ENCODE measurements at regions not wholly inside any gene's neighbourhood (a gene's known extent, or its start where the extent isn't known, plus 50 kb on each side); places are given as distances from the start of the nearest gene placed in this dataset.
"Not testable (repeated sequence)": the region's sequence is repeated elsewhere in the genome, so short reads cannot be mapped to it uniquely, and the experiment has no call there.

GRCh38 chr17:83170571-83171260, 91.3 kb downstream of the METRNL start:
- Histone ChIP-seq H3K4me3 (no peak overlapping the region), H3K4me1 (replicated peaks) (no peaks in the 10 kb centered on the region), H3K9me3 (replicated peaks) (no peaks in the 10 kb centered on the region; the same call in 1 of the 2 replicates), H3K27me3 (replicated peaks) (peaks cover 8% of the 10 kb centered on the region; the same call in 1 of the 2 replicates), H3K36me3 (no peaks in the 10 kb centered on the region), H3K27ac (no peak overlapping the region)
- peak in 1 of 2 experiments; percentile 32 for DNase-seq (ENCODE audit: low read depth in 1 of 2, low spot score in 2 of 2)

GRCh38 chr17:83171661-83172060, 92.3 kb downstream of the METRNL start:
- Histone ChIP-seq H3K27ac (no peak overlapping the region), H3K4me3 (no peak overlapping the region), H3K4me1 (replicated peaks) (no peaks in the 10 kb centered on the region), H3K9me3 (replicated peaks) (no peaks in the 10 kb centered on the region; the same call in 1 of the 2 replicates), H3K27me3 (replicated peaks) (peaks cover 8% of the 10 kb centered on the region; the same call in 1 of the 2 replicates), H3K36me3 (no peaks in the 10 kb centered on the region)
- DNase-seq (ENCODE audit: low read depth in 1 of 2, low spot score in 2 of 2): peak in 1 of 2 experiments; percentile 36

- H3K4me3 ChIP-seq; H3K27ac ChIP-seq; H3K9me3 ChIP-seq (replicated peaks); H3K27me3 ChIP-seq (replicated peaks); H3K4me1 ChIP-seq (replicated peaks); H3K36me3 ChIP-seq: not testable (repeated sequence)
- peak in 1 of 2 experiments; percentile 30 for DNase-seq (ENCODE audit: low read depth in 1 of 2, low spot score in 2 of 2)
Measured at GRCh38 chr17:83172099-83172498, 92.7 kb downstream of the METRNL start.

- H3K4me3 ChIP-seq; H3K4me1 ChIP-seq (replicated peaks); H3K36me3 ChIP-seq; DNase-seq (ENCODE audit: low read depth in 1 of 2, low spot score in 2 of 2); H3K27me3 ChIP-seq (replicated peaks); H3K27ac ChIP-seq; H3K9me3 ChIP-seq (replicated peaks): not testable (repeated sequence)
Measured at GRCh38 chr17:83172646-83173045, 93.2 kb downstream of the METRNL start.

- not testable (repeated sequence) for H3K4me3 ChIP-seq; H3K4me1 ChIP-seq (replicated peaks); H3K27ac ChIP-seq; H3K36me3 ChIP-seq; H3K27me3 ChIP-seq (replicated peaks); H3K9me3 ChIP-seq (replicated peaks)
- DNase-seq (ENCODE audit: low read depth in 1 of 2, low spot score in 2 of 2): peak in 1 of 2 experiments; percentile 42
Measured at GRCh38 chr17:83173180-83173913, 93.9 kb downstream of the METRNL start.

- Histone ChIP-seq H3K27ac (no peak overlapping the region), H3K4me3 (no peak overlapping the region), H3K9me3 (replicated peaks) (no peaks in the 10 kb centered on the region), H3K4me1 (replicated peaks) (no peaks in the 10 kb centered on the region), H3K36me3 (no peaks in the 10 kb centered on the region), H3K27me3 (replicated peaks) (no peaks in the 10 kb centered on the region)
- peak in 1 of 2 experiments; percentile 44 for DNase-seq (ENCODE audit: low read depth in 1 of 2, low spot score in 2 of 2)
Measured at GRCh38 chr17:83173914-83174361, 94.5 kb downstream of the METRNL start.

- no peaks in the 10 kb centered on the region for H3K27me3 ChIP-seq (replicated peaks)
- H3K4me1 ChIP-seq (replicated peaks): no peaks in the 10 kb centered on the region
- DNase-seq (ENCODE audit: low read depth in 1 of 2, low spot score in 2 of 2): no peak
- H3K9me3 ChIP-seq (replicated peaks): no peaks in the 10 kb centered on the region
- no peaks in the 10 kb centered on the region for H3K36me3 ChIP-seq
- H3K27ac ChIP-seq: no peak overlapping the region
- no peak overlapping the region for H3K4me3 ChIP-seq
Measured at GRCh38 chr17:83174362-83175118, 95.1 kb downstream of the METRNL start.

GRCh38 chr17:83175119-83175821, 95.9 kb downstream of the METRNL start:
- Histone ChIP-seq H3K4me3 (no peak overlapping the region), H3K4me1 (replicated peaks) (no peaks in the 10 kb centered on the region), H3K27ac (no peak overlapping the region), H3K27me3 (replicated peaks) (no peaks in the 10 kb centered on the region), H3K36me3 (no peaks in the 10 kb centered on the region), H3K9me3 (replicated peaks) (no peaks in the 10 kb centered on the region)
- DNase-seq (ENCODE audit: low read depth in 1 of 2, low spot score in 2 of 2): no peak

GRCh38 chr17:83175822-83176622, 96.6 kb downstream of the METRNL start:
- Histone ChIP-seq H3K27me3 (replicated peaks) (no peaks in the 10 kb centered on the region), H3K36me3 (no peaks in the 10 kb centered on the region), H3K9me3 (replicated peaks) (no peaks in the 10 kb centered on the region), H3K4me3 (no peak overlapping the region), H3K4me1 (replicated peaks) (no peaks in the 10 kb centered on the region), H3K27ac (no peak overlapping the region)
- peak in 1 of 2 experiments; percentile 38 for DNase-seq (ENCODE audit: low read depth in 1 of 2, low spot score in 2 of 2)

- no peak overlapping the region for H3K4me3 ChIP-seq
- no peaks in the 10 kb centered on the region for H3K4me1 ChIP-seq (replicated peaks)
Measured at GRCh38 chr17:83176623-83177583, 97.5 kb downstream of the METRNL start.

GRCh38 chr17:83177611-83178532, 98.5 kb downstream of the METRNL start:
- Histone ChIP-seq H3K36me3 (no peaks in the 10 kb centered on the region), H3K27ac (no peak overlapping the region), H3K4me3 (no peak overlapping the region), H3K27me3 (replicated peaks) (no peaks in the 10 kb centered on the region), H3K9me3 (replicated peaks) (no peaks in the 10 kb centered on the region), H3K4me1 (replicated peaks) (no peaks in the 10 kb centered on the region)
- peak in 1 of 2 experiments; percentile 40 for DNase-seq (ENCODE audit: low read depth in 1 of 2, low spot score in 2 of 2)

More at GRCh38 chr17:83176623-83177583, 97.5 kb downstream of the METRNL start:
- Histone ChIP-seq H3K27ac (no peak overlapping the region), H3K27me3 (replicated peaks) (no peaks in the 10 kb centered on the region), H3K9me3 (replicated peaks) (no peaks in the 10 kb centered on the region), H3K36me3 (no peaks in the 10 kb centered on the region)
- DNase-seq (ENCODE audit: low read depth in 1 of 2, low spot score in 2 of 2): peak in 1 of 2 experiments; percentile 39

All from SJSA1 (cell line).